DND-41 (cell line): ENCODE measurements at regions not wholly inside any gene's neighbourhood (a gene's known extent, or its start where the extent isn't known, plus 50 kb on each side); places are given as distances from the start of the nearest gene placed in this dataset.

Experiments
- ATAC-seq: fragments of 200-7000 bp; cut with Tn5 transposase; 3 replicates; pipeline ENCODE4 v1.9.1; 2021; ENCODE audit warnings: low read depth; ENCODE audit not compliant: insufficient read depth
- DNase-seq: peaks from one replicate; pipeline ENCODE4 v3.0.0-alpha.2; 2020
- H2AFZ ChIP-seq: 2 replicates; pipeline ENCODE4 v1.6.0; 2012; ENCODE audit warnings: low read depth, low read length
- H3K27ac ChIP-seq: 2 replicates; pipeline ENCODE4 v1.5.1; 2012; ENCODE audit warnings: low read length, inconsistent platforms
- H3K27me3 ChIP-seq: fragments of 200-600 bp; sonication (generic); 2 replicates; pipeline ENCODE4 v1.6.0; 2012; ENCODE audit warnings: low read length, mild to moderate bottlenecking, inconsistent platforms; ENCODE audit not compliant: insufficient read depth, poor library complexity
- H3K36me3 ChIP-seq: 2 replicates; pipeline ENCODE4 v1.5.1; 2012; ENCODE audit warnings: low read length, inconsistent platforms; ENCODE audit not compliant: insufficient read depth
- H3K4me1 ChIP-seq: 2 replicates; pipeline ENCODE4 v1.5.1; 2012; ENCODE audit warnings: mild to moderate bottlenecking, low read length; ENCODE audit not compliant: insufficient read depth
- H3K4me2 ChIP-seq: 2 replicates; pipeline ENCODE4 v1.6.0; 2012; ENCODE audit warnings: mild to moderate bottlenecking, moderate library complexity, low read length, inconsistent platforms; ENCODE audit not compliant: insufficient read depth
- H3K4me3 ChIP-seq, 2 experiments: fragments of 200-600 bp in 1 of 2; shearing (Covaris generic) in 1 of 2; 2 replicates each; pipeline ENCODE4 v1.5.1; 2012 to 2016; ENCODE audit warnings: inconsistent platforms in 2 of 2, low read length in 2 of 2, mild to moderate bottlenecking in 2 of 2, low read depth in 1 of 2, moderate library complexity in 1 of 2
- H3K79me2 ChIP-seq: 2 replicates; pipeline ENCODE4 v1.6.0; 2012; ENCODE audit warnings: low read length, inconsistent platforms; ENCODE audit not compliant: insufficient read depth
- H3K9ac ChIP-seq: 2 replicates; pipeline ENCODE4 v1.6.0; 2012; ENCODE audit warnings: low read depth, mild to moderate bottlenecking, inconsistent platforms, low read length, moderate library complexity
- H3K9me3 ChIP-seq: 2 replicates; pipeline ENCODE4 v1.5.1; 2012; ENCODE audit warnings: low read length, moderate library complexity, mild to moderate bottlenecking, inconsistent platforms; ENCODE audit not compliant: insufficient read depth, severe bottlenecking
- H4K20me1 ChIP-seq: 2 replicates; pipeline ENCODE4 v1.6.0; 2012; ENCODE audit warnings: low read length; ENCODE audit not compliant: insufficient read depth
- EZH2 ChIP-seq: IDR thresholded peaks from 3 replicates; pipeline ENCODE4 v1.6.1; 2012; ENCODE audit warnings: borderline replicate concordance, low read depth, mild to moderate bottlenecking, moderate library complexity, low read length, inconsistent platforms; ENCODE audit not compliant: severe bottlenecking
- TF ChIP-seq, protein P1 (sequence below): IDR thresholded peaks from 2 replicates; pipeline ENCODE4 v1.5.1; 2012; ENCODE audit warnings: borderline replicate concordance, low read length, moderate library complexity, mild to moderate bottlenecking; ENCODE audit not compliant: poor library complexity, severe bottlenecking; ENCODE audit errors: extremely low read depth

DNA sequence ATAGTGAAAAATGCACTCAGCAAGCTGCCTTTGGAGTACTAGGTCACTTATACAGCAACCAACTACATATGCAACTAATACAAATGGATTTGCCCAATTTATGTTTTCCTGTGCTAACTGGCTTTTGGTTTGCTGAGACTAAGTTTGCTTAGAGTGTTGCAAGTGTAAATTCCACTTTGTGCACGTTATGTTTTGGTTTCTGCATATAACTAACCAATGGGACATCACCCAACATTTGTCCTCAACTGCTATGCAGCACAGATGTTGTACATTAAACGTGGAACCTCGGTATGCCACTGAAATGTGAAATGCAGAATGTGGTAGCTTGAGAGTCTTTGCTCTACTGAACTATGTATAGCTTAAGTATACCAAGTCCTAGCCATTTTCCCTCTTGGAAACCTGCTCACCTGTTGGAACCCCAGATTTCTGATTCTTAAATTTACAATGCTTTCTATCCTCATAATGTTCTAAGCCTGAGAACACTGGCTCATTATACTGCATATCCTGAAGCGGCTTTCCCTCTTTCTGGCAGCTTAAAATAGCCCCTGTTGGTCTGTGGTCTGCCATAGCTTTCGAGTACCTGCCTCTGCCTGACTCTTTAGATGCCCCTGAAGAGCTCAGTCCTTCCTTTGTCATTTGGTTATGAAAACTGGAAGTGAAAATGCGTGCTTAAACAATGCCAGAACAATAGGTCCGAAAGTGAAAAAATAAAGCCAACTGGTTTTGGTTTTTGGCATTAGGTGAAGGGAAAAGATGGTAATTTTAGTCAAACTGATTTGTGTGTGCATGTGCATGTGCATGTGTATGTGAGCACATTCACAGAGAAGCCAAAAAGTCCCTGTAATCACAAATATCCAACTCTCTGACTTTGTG lies 158.0 kb downstream of the SH2D1A start:
- H2AFZ ChIP-seq, result no peak overlapping the region
- TF ChIP-seq, protein P1, sequence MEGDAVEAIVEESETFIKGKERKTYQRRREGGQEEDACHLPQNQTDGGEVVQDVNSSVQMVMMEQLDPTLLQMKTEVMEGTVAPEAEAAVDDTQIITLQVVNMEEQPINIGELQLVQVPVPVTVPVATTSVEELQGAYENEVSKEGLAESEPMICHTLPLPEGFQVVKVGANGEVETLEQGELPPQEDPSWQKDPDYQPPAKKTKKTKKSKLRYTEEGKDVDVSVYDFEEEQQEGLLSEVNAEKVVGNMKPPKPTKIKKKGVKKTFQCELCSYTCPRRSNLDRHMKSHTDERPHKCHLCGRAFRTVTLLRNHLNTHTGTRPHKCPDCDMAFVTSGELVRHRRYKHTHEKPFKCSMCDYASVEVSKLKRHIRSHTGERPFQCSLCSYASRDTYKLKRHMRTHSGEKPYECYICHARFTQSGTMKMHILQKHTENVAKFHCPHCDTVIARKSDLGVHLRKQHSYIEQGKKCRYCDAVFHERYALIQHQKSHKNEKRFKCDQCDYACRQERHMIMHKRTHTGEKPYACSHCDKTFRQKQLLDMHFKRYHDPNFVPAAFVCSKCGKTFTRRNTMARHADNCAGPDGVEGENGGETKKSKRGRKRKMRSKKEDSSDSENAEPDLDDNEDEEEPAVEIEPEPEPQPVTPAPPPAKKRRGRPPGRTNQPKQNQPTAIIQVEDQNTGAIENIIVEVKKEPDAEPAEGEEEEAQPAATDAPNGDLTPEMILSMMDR, result no peak
- no peak for TF ChIP-seq EZH2
- no peaks in the 10 kb centered on the region for H3K9me3 ChIP-seq
- no peak overlapping the region for H3K27ac ChIP-seq
- no peaks in the 10 kb centered on the region for H3K79me2 ChIP-seq
- no peak overlapping the region for H3K4me3 ChIP-seq
- no peak for ATAC-seq
- H3K9ac ChIP-seq, result no peak overlapping the region
- H3K4me1 ChIP-seq, result peaks cover 24% of the 10 kb centered on the region
- no peak overlapping the region for H3K4me2 ChIP-seq
- no peaks in the 10 kb centered on the region for H3K36me3 ChIP-seq
- H4K20me1 ChIP-seq, result no peaks in the 10 kb centered on the region
- no peaks in the 10 kb centered on the region for H3K27me3 ChIP-seq
- DNase-seq, result no peak

DNA sequence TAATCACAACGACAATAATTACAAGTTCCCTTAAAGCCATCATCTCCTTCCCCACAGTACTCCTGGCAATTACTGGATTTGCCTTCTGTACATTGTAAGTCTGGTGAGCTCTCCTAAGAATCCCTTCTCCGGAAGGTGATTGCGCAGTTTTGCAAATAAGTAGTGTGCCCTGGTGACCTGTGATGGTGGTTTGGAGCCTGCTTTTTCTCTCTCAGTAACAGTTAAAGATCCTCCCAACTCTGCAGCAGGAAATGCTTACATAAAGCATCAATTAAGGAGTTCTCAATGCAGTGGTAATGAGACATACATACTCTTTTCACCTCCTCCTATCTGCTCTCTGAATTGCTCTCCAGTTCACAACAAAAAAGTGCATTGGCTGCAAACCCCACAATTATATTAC lies 159.7 kb downstream of the SH2D1A start:
- H3K27ac ChIP-seq, result no peak overlapping the region
- H3K79me2 ChIP-seq, result no peaks in the 10 kb centered on the region
- no peak overlapping the region for H3K4me2 ChIP-seq
- TF ChIP-seq, protein P1, result no peak
- no peak for TF ChIP-seq EZH2
- ATAC-seq (no peak), DNase-seq (no peak)
- H4K20me1 ChIP-seq, result no peaks in the 10 kb centered on the region
- no peaks in the 10 kb centered on the region for H3K9me3 ChIP-seq
- H2AFZ ChIP-seq, result no peak overlapping the region
- H3K27me3 ChIP-seq, result no peaks in the 10 kb centered on the region
- H3K36me3 ChIP-seq, result no peaks in the 10 kb centered on the region
- H3K9ac ChIP-seq, result no peak overlapping the region
- H3K4me3 ChIP-seq, result no peak overlapping the region
- peaks cover 13% of the 10 kb centered on the region for H3K4me1 ChIP-seq

DNA sequence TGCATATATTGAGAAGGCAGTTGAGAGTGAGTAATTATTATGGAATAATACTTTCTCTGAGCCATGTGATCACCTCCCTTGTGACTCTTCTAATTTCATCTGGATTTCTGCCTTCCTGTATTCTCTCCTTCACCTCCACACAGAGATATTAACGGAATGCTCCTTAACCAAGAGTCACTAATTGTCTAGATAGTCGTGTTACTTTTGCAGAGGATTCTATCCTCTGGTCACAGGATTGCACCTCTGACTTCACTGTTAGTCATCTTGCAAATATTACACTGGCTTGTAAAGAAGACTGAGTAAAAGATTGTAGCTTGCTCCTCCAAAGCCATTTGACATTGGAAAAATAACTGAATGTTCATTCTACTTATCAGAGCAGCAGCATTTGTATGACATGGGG lies 160.9 kb downstream of the SH2D1A start:
- no peaks in the 10 kb centered on the region for H3K27me3 ChIP-seq
- no peaks in the 10 kb centered on the region for H3K9me3 ChIP-seq
- H3K4me2 ChIP-seq, result no peak overlapping the region
- H3K4me1 ChIP-seq, result peaks cover 1% of the 10 kb centered on the region
- H3K4me3 ChIP-seq, result no peak overlapping the region
- TF ChIP-seq, protein P1, result no peak
- TF ChIP-seq EZH2, result no peak
- ATAC-seq (no peak), DNase-seq (no peak)
- no peaks in the 10 kb centered on the region for H3K36me3 ChIP-seq
- no peak overlapping the region for H2AFZ ChIP-seq
- no peak overlapping the region for H3K27ac ChIP-seq
- no peak overlapping the region for H3K9ac ChIP-seq
- H4K20me1 ChIP-seq, result no peaks in the 10 kb centered on the region
- no peaks in the 10 kb centered on the region for H3K79me2 ChIP-seq
